Osteocyte (in vitro differentiated cells): ENCODE measurements at regions not wholly inside any gene's neighbourhood (a gene's known extent, or its start where the extent isn't known, plus 50 kb on each side); places are given as distances from the start of the nearest gene placed in this dataset.

ENCODE experiments used
- DNase-seq: peaks from one replicate; pipeline ENCODE4 v3.0.0; 2021; ENCODE audit warnings: mixed read lengths; ENCODE audit not compliant: unreplicated experiment; ENCODE audit errors: extremely low spot score
- H3K27ac Mint-ChIP-seq: one replicate; pipeline ENCODE4 v1.8.0; 2021; ENCODE audit warnings: mild to moderate bottlenecking, mixed read lengths; ENCODE audit not compliant: unreplicated experiment
- H3K27me3 Mint-ChIP-seq: one replicate; pipeline ENCODE4 v1.8.0; 2021; ENCODE audit warnings: mixed read lengths; ENCODE audit not compliant: unreplicated experiment
- H3K36me3 Mint-ChIP-seq: one replicate; pipeline ENCODE4 v1.8.0; 2021; ENCODE audit warnings: mixed read lengths; ENCODE audit not compliant: unreplicated experiment
- H3K4me1 Mint-ChIP-seq: one replicate; pipeline ENCODE4 v1.8.0; 2021; ENCODE audit warnings: mixed read lengths; ENCODE audit not compliant: unreplicated experiment
- H3K4me3 Mint-ChIP-seq: one replicate; pipeline ENCODE4 v1.8.0; 2021; ENCODE audit warnings: mild to moderate bottlenecking, moderate library complexity, mixed read lengths; ENCODE audit not compliant: unreplicated experiment
- H3K9me3 Mint-ChIP-seq: one replicate; pipeline ENCODE4 v1.8.0; 2021; ENCODE audit warnings: mixed read lengths; ENCODE audit not compliant: unreplicated experiment
- TF ChIP-seq, protein P1 (sequence below): fragments of 200-600 bp; sonication (generic); IDR thresholded peaks from 2 replicates; pipeline ENCODE4 v1.5.0; 2021; ENCODE audit warnings: antibody characterized with exemption, mild to moderate bottlenecking, moderate library complexity

DNA sequence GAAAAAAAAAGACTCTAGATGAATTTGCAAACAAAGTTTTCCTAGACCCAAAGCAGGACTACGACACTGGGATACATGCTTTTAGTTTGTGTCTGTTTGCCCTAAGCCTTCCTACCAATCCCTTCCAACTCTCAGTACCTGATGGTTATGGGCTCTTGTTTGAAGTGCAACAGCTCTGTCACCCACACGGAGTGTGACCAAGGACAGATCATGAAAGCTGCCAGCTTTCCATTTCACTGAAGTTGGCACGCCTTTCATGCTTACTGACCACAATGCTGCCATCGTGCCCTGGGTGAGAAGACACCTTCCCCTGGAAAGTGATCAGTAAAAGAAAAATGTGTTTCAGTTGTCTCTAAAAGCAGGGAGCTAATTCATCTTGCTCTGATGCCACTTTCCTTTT lies 312.5 kb upstream of the PTBP2 start:
- Mint-ChIP-seq H3K36me3 (no peaks in the 10 kb centered on the region), H3K4me1 (peaks cover 3% of the 10 kb centered on the region), H3K4me3 (no peak overlapping the region), H3K27ac (no peak overlapping the region), H3K9me3 (peaks cover 5% of the 10 kb centered on the region), H3K27me3 (no peaks in the 10 kb centered on the region)
- TF ChIP-seq, protein P1, sequence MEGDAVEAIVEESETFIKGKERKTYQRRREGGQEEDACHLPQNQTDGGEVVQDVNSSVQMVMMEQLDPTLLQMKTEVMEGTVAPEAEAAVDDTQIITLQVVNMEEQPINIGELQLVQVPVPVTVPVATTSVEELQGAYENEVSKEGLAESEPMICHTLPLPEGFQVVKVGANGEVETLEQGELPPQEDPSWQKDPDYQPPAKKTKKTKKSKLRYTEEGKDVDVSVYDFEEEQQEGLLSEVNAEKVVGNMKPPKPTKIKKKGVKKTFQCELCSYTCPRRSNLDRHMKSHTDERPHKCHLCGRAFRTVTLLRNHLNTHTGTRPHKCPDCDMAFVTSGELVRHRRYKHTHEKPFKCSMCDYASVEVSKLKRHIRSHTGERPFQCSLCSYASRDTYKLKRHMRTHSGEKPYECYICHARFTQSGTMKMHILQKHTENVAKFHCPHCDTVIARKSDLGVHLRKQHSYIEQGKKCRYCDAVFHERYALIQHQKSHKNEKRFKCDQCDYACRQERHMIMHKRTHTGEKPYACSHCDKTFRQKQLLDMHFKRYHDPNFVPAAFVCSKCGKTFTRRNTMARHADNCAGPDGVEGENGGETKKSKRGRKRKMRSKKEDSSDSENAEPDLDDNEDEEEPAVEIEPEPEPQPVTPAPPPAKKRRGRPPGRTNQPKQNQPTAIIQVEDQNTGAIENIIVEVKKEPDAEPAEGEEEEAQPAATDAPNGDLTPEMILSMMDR: no peak
- DNase-seq: no peak

DNA sequence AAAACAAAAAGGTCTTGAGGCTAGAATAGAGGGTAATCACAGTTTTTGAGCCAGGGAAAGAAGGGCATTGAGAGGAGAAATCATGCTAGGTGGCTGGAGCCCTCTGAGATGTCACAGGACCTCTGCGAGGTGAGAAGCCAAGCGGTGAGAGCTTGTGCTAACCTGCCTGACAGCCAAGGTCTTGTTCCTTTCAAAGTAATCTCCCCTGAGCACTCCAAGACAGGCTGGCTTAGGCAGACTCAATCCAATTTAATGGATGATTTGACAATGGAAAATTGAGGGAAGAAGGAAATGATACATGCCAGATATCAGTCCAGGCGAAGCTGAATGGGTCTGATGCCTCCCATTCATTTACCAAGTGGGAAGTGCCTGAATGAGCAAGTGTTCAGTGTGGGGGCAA lies 311.9 kb upstream of the PTBP2 start:
- Mint-ChIP-seq H3K27me3 (no peaks in the 10 kb centered on the region), H3K4me1 (peaks cover 3% of the 10 kb centered on the region), H3K4me3 (no peak overlapping the region), H3K36me3 (no peaks in the 10 kb centered on the region), H3K9me3 (peaks cover 5% of the 10 kb centered on the region), H3K27ac (no peak overlapping the region)
- DNase-seq: no peak
- TF ChIP-seq, protein P1: no peak

DNA sequence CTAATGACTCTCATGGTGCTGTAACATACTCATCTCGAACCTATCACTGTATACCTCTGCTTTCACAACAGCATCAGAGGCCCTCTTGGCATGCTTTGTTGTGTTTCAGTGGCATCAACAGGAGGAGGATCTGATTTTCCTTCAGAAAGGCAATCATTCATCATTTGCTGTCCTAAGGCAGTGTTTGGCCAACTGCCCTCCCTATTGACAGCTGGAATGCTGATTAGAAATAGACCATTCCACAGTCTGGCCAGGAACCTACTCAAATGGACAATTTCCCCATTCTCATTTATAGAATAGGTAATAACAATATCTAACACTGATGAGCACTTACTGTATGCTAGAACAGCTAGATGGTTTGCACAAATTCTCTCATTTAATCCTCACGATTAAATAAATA lies 310.6 kb upstream of the PTBP2 start:
- Mint-ChIP-seq H3K4me1 (peaks cover 9% of the 10 kb centered on the region), H3K27me3 (no peaks in the 10 kb centered on the region), H3K27ac (no peak overlapping the region), H3K9me3 (peaks cover 5% of the 10 kb centered on the region), H3K4me3 (no peak overlapping the region), H3K36me3 (no peaks in the 10 kb centered on the region)
- DNase-seq: no peak
- TF ChIP-seq, protein P1: no peak

DNA sequence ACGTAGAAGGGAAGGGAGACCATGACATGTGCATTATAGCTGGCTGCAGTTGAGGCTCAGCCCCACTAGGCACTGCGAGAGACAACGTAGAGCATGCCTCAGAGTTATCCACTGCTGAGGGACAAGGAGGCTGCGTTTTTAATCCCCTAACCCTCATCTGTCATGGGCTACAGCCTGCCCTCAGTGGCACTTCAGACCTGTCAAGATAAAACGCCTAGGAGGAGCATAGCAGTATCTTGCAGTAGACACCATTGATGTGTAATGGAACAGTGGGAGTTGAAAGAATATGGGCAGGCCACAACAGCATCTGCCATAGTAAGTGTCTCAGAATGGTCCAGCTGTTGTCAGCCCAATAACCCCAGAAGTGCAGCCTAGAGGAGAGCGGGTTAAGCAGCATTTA lies 307.0 kb upstream of the PTBP2 start:
- Mint-ChIP-seq H3K9me3 (no peaks in the 10 kb centered on the region), H3K27me3 (no peaks in the 10 kb centered on the region), H3K4me1 (peaks cover 26% of the 10 kb centered on the region), H3K4me3 (no peak overlapping the region), H3K36me3 (no peaks in the 10 kb centered on the region), H3K27ac (no peak overlapping the region)
- TF ChIP-seq, protein P1: no peak
- DNase-seq: no peak

DNA sequence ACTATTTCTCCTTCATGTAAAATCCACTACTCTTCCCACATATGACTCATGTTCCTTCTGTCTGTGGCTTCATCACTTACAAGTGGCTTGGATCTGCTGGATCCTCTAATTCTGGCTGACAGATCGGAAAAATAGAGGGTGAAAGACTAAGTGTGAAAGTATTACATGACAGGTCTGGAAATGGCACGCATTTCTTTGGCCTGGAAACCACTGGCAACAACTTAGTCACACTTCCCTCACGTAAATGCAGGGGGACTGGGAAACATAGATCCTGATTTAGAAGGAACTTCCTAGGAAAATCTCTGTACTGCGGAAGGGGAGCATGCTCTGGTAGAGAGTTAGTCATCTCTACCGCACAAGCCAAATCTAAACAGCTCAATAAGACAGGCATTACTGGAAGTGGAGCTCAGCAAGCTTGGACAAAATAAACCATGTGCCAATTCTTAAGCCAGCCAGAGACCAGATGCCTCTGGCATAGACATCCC lies 305.4 kb upstream of the PTBP2 start:
- no peaks in the 10 kb centered on the region for H3K36me3 Mint-ChIP-seq
- H3K4me3 Mint-ChIP-seq: no peak overlapping the region
- H3K4me1 Mint-ChIP-seq: peaks cover 32% of the 10 kb centered on the region
- no peaks in the 10 kb centered on the region for H3K9me3 Mint-ChIP-seq
- TF ChIP-seq, protein P1: no peak
- H3K27ac Mint-ChIP-seq: peak overlapping the region; percentile 87
- DNase-seq: no peak
- no peaks in the 10 kb centered on the region for H3K27me3 Mint-ChIP-seq
